ENCODE measurements at regions not wholly inside any gene's neighbourhood (a gene's known extent, or its start where the extent isn't known, plus 50 kb on each side); places are given as distances from the start of the nearest gene placed in this dataset.
"Not testable (repeated sequence)": the region's sequence is repeated elsewhere in the genome, so short reads cannot be mapped to it uniquely, and the experiment has no call there.

GRCh38 chr5:53160895-53161294 is 51.3 kb upstream of the MOCS2 start:
- Mint-ChIP-seq H3K36me3 (no peaks in the 10 kb centered on the region), H3K4me3 (no peak overlapping the region), H3K27ac (no peak overlapping the region), H3K9me3 (peaks cover 8% of the 10 kb centered on the region), H3K4me1 (ENCODE audit: low read depth in 2 of 2) (no peaks in the 10 kb centered on the region), H3K27me3 (peaks cover 11 to 18% of the 10 kb centered on the region in 2 donors)
- DNase-seq (ENCODE audit: low spot score): no peak
- ATAC-seq: no peak

- peaks cover 7 to 12% of the 10 kb centered on the region in 2 donors for H3K27me3 Mint-ChIP-seq
- peaks cover 1% of the 10 kb centered on the region for H3K9me3 Mint-ChIP-seq
- H3K27ac Mint-ChIP-seq: no peak overlapping the region
- no peak overlapping the region for H3K4me3 Mint-ChIP-seq
- DNase-seq (ENCODE audit: low spot score): no peak
- no peak for ATAC-seq
- H3K36me3 Mint-ChIP-seq: no peaks in the 10 kb centered on the region
- H3K4me1 Mint-ChIP-seq (ENCODE audit: low read depth in 2 of 2): no peaks in the 10 kb centered on the region
These were observed 52.3 kb upstream of the MOCS2 start for GRCh38 chr5:53161876-53162275.

GRCh38 chr5:53164478-53165165 is 55.1 kb upstream of the MOCS2 start:
- Mint-ChIP-seq H3K4me1 (ENCODE audit: low read depth in 2 of 2) (no peaks in the 10 kb centered on the region), H3K27ac (no peak overlapping the region), H3K9me3 (no peaks in the 10 kb centered on the region), H3K4me3 (no peak overlapping the region), H3K27me3 (peaks cover 5 to 17% of the 10 kb centered on the region in 2 donors), H3K36me3 (no peaks in the 10 kb centered on the region)
- DNase-seq (ENCODE audit: low spot score) (no peak), ATAC-seq (no peak)

DNA sequence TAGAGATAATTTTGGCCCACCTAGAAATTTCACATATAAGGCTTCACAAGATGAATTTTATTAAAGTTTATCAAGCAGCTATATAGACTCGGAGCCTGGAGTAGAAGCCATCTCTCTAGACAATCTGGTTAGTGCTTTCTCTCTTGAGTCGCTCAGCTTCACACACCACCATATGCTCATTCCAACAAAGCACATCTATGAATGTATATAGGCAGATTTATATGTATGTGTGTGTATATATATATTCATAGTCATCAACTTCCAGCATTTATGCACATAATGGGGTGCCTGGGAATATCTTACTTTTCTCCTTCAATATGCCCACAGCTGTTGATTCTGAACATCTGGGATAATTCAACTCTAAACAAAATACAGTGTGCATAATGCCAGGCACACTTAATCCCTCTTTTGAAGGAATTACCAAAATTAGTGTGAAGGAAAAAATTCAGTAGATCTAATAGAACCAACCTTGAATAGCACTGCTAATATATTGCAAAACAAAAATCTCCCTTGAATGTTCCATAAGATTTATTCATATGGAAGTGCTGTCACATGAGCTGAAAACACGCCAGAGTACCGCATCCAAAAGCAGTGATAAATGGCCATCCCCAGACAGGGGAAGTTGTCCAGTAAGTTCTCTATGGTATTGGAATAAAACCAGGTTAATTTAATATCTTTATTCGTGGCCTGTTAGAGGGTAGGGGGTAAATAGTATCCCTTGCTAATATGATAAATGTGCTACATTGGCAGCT is 56.0 kb upstream of the MOCS2 start:
- H3K9me3 Mint-ChIP-seq: no peaks in the 10 kb centered on the region
- H3K27ac Mint-ChIP-seq: no peak overlapping the region
- H3K4me1 Mint-ChIP-seq (ENCODE audit: low read depth in 2 of 2): no peaks in the 10 kb centered on the region
- ATAC-seq (no peak), DNase-seq (ENCODE audit: low spot score) (no peak)
- H3K4me3 Mint-ChIP-seq: no peak overlapping the region
- H3K27me3 Mint-ChIP-seq: peaks cover 5 to 11% of the 10 kb centered on the region in 2 donors
- H3K36me3 Mint-ChIP-seq: no peaks in the 10 kb centered on the region

- Mint-ChIP-seq H3K4me3 (no peak overlapping the region), H3K27ac (no peak overlapping the region), H3K9me3 (no peaks in the 10 kb centered on the region), H3K4me1 (ENCODE audit: low read depth in 2 of 2) (no peaks in the 10 kb centered on the region), H3K27me3 (peaks cover 5 to 11% of the 10 kb centered on the region in 2 donors), H3K36me3 (no peaks in the 10 kb centered on the region)
- DNase-seq (ENCODE audit: low spot score): no peak
- ATAC-seq: no peak
These were observed 56.6 kb upstream of the MOCS2 start for GRCh38 chr5:53166183-53166495.

GRCh38 chr5:53167836-53168235 is 58.3 kb upstream of the MOCS2 start:
- no peak for DNase-seq (ENCODE audit: low spot score)
- Mint-ChIP-seq H3K9me3 (no peaks in the 10 kb centered on the region), H3K4me1 (ENCODE audit: low read depth in 2 of 2) (no peaks in the 10 kb centered on the region), H3K4me3 (no peak overlapping the region), H3K36me3 (no peaks in the 10 kb centered on the region), H3K27ac (no peak overlapping the region), H3K27me3 (peaks cover 2 to 17% of the 10 kb centered on the region in 2 donors)
- ATAC-seq: no peak

DNA sequence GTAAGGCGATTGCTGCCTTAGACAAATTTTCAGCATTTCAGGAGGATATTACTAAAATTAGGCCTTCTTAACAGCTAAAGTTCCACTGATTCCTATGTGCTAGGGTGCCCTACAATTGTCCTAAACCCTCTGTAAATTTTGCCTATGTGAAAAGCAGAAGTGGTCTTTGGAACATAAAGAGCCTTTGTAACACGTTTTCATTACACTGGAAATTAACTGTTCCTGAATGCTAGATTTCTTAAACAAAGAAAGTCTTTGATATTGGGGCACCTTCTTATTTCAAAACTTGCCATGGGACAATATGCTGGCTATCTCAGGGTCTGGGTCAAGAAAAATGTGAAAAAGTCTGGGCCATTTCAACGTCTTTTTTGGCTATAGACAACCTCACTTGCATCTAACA is 60.4 kb upstream of the MOCS2 start:
- peaks cover 4 to 17% of the 10 kb centered on the region in 2 donors for H3K27me3 Mint-ChIP-seq
- H3K4me3 Mint-ChIP-seq: no peak overlapping the region
- H3K4me1 Mint-ChIP-seq (ENCODE audit: low read depth in 2 of 2): no peaks in the 10 kb centered on the region
- no peak for ATAC-seq
- no peaks in the 10 kb centered on the region for H3K36me3 Mint-ChIP-seq
- DNase-seq (ENCODE audit: low spot score): no peak
- no peaks in the 10 kb centered on the region for H3K9me3 Mint-ChIP-seq
- H3K27ac Mint-ChIP-seq: no peak overlapping the region

- peaks cover 4 to 17% of the 10 kb centered on the region in 2 donors for H3K27me3 Mint-ChIP-seq
- no peaks in the 10 kb centered on the region for H3K4me1 Mint-ChIP-seq (ENCODE audit: low read depth in 2 of 2)
- H3K4me3 Mint-ChIP-seq: no peak overlapping the region
- ATAC-seq (no peak), DNase-seq (ENCODE audit: low spot score) (no peak)
- H3K27ac Mint-ChIP-seq: no peak overlapping the region
- no peaks in the 10 kb centered on the region for H3K36me3 Mint-ChIP-seq
- H3K9me3 Mint-ChIP-seq: no peaks in the 10 kb centered on the region
These were observed 61.3 kb upstream of the MOCS2 start for GRCh38 chr5:53170746-53171349.

- H3K27ac Mint-ChIP-seq; ATAC-seq; H3K36me3 Mint-ChIP-seq; H3K4me1 Mint-ChIP-seq (ENCODE audit: low read depth in 2 of 2); H3K9me3 Mint-ChIP-seq; DNase-seq (ENCODE audit: low spot score); H3K4me3 Mint-ChIP-seq: not testable (repeated sequence)
- peaks cover 7 to 24% of the 10 kb centered on the region in 2 donors for H3K27me3 Mint-ChIP-seq
These were observed 62.5 kb upstream of the MOCS2 start for GRCh38 chr5:53172073-53172472.

DNA sequence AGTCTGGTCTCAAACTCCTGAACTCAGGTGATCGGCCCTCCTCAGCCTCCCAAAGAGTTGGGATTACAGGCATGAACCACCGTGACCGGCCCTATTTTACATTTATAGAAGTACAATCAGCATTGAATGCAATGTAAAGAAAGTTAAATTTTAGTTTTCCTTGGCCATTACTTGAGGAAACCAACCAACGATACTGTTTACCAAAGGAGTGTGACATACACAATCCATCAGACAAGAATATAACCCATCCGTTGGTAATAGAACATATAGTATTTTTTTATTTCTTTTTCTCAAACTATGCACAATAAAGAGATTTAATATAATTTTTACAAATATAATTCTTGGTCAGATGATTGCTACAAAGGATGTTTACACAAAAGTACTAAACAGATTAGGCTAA is 63.1 kb upstream of the MOCS2 start:
- Mint-ChIP-seq H3K36me3 (no peaks in the 10 kb centered on the region), H3K9me3 (no peaks in the 10 kb centered on the region), H3K27ac (no peak overlapping the region), H3K4me1 (ENCODE audit: low read depth in 2 of 2) (no peaks in the 10 kb centered on the region), H3K4me3 (no peak overlapping the region), H3K27me3 (peaks cover 7 to 19% of the 10 kb centered on the region in 2 donors)
- ATAC-seq (no peak), DNase-seq (ENCODE audit: low spot score) (no peak)

DNA sequence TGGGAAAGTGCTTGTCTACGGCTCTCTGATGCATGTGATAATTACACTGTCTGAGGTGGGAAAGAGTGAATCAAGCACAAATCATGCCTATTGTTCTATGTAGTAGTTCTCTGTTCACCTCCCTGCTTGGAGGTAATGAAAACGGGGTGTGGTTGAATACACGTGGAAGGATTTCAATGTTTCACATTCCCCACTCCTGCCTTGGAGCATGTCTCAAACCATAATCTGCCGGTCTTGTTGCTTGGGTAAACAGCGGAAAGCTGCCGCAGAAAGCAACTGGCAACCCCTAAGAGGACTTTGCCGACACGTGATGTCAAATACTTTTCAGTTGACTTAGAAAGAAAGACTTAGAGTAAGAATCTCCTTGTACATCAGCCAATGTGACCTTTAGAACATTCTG is 63.5 kb upstream of the MOCS2 start:
- Mint-ChIP-seq H3K4me1 (ENCODE audit: low read depth in 2 of 2) (no peaks in the 10 kb centered on the region), H3K9me3 (no peaks in the 10 kb centered on the region), H3K36me3 (no peaks in the 10 kb centered on the region), H3K27ac (no peak overlapping the region), H3K4me3 (no peak overlapping the region), H3K27me3 (peaks cover 7 to 16% of the 10 kb centered on the region in 2 donors)
- ATAC-seq (no peak), DNase-seq (ENCODE audit: low spot score) (no peak)

DNA sequence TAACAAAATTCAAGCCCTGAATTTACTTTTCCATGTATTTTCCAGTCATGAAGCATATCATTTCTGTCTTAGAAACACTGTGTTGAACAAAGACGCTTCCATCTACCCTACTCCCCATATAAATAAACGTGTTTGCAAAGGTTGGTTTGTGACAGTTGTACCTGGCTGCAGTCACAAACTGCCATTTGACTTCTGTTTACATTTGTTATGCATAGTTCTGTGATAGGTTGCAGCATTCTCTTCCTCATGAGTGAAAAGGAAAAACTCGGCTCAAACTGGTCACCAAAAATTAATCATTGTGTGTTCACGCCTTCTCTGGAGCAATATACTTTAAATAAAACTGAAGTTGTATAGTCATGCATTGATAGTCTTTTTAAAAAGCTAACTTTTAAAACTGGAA is 69.3 kb upstream of the MOCS2 start:
- Mint-ChIP-seq H3K27ac (no peak overlapping the region), H3K27me3 (peaks cover 5 to 17% of the 10 kb centered on the region in 2 donors), H3K4me3 (no peak overlapping the region), H3K4me1 (ENCODE audit: low read depth in 2 of 2) (no peaks in the 10 kb centered on the region), H3K9me3 (no peaks in the 10 kb centered on the region), H3K36me3 (no peaks in the 10 kb centered on the region)
- DNase-seq (ENCODE audit: low spot score): no peak
- ATAC-seq: no peak

GRCh38 chr5:53179691-53180090 is 70.1 kb upstream of the MOCS2 start:
- no peaks in the 10 kb centered on the region for H3K4me1 Mint-ChIP-seq (ENCODE audit: low read depth in 2 of 2)
- no peaks in the 10 kb centered on the region for H3K9me3 Mint-ChIP-seq
- no peak for ATAC-seq
- H3K27ac Mint-ChIP-seq: no peak overlapping the region
- H3K4me3 Mint-ChIP-seq: no peak overlapping the region
- DNase-seq (ENCODE audit: low spot score): no peak
- H3K36me3 Mint-ChIP-seq: no peaks in the 10 kb centered on the region
- H3K27me3 Mint-ChIP-seq: peaks cover 5 to 17% of the 10 kb centered on the region in 2 donors

DNA sequence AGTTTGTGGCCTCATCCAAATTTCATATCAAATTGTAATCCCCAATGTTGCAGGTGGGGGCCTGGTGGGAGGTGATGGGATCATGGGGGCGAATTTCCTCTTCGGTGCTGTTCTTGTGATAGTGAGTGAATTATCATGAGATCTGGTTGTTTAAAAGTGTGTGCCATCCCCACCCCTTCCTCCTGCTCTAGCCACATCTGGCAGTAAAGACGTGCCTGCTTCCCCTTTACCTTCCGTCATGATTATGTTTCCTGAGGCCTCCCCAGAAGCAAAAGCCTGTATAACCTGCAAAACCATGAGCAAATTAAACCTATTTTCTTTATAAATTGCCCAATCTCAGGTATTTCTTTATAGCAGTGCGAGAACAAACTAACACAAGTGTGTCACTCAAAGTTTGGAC is 71.0 kb upstream of the MOCS2 start:
- no peak overlapping the region for H3K27ac Mint-ChIP-seq
- H3K4me3 Mint-ChIP-seq: no peak overlapping the region

More for the DNA sequence above, 71.0 kb upstream of the MOCS2 start:
- ATAC-seq: no peak
- Mint-ChIP-seq H3K27me3 (peaks cover 5 to 17% of the 10 kb centered on the region in 2 donors), H3K4me1 (ENCODE audit: low read depth in 2 of 2) (no peaks in the 10 kb centered on the region), H3K36me3 (no peaks in the 10 kb centered on the region), H3K9me3 (peaks cover under 1% of the 10 kb centered on the region)
- DNase-seq (ENCODE audit: low spot score): no peak

Measured in natural killer cell treated with Interleukin-12 subunit alpha and Interleukin-12 subunit beta and Interleukin-15 and Interleukin-18, amount 100 ng/mL, for 72 hours (primary cell).